GM18507 (cell line): ENCODE measurements at regions not wholly inside any gene's neighbourhood (a gene's known extent, or its start where the extent isn't known, plus 50 kb on each side); places are given as distances from the start of the nearest gene placed in this dataset.
"Not testable (repeated sequence)": the region's sequence is repeated elsewhere in the genome, so short reads cannot be mapped to it uniquely, and the experiment has no call there.

ENCODE experiments used
- DNase-seq: peaks from one replicate; pipeline ENCODE4 v3.0.0; 2011; ENCODE audit warnings: low read depth; ENCODE audit not compliant: insufficient read length; ENCODE audit errors: extremely low spot score
- FAIRE-seq: peaks from 2 replicates; lab custom pipeline; 2011; peaks lifted over from hg19 to GRCh38; lab: Jason Lieb, UNC

- DNase-seq (no peak), FAIRE-seq (no peak)
These were observed 196.5 kb upstream of the PCDH20 start for GRCh38 chr13:61612192-61612591.

GRCh38 chr13:61608138-61608537, 192.5 kb upstream of the PCDH20 start:
- DNase-seq (no peak), FAIRE-seq (no peak)

GRCh38 chr13:61600360-61601033, 184.8 kb upstream of the PCDH20 start:
- DNase-seq (no peak), FAIRE-seq (no peak)

- DNase-seq (no peak), FAIRE-seq (no peak)
These were observed 176.8 kb upstream of the PCDH20 start for GRCh38 chr13:61592489-61592888.

- DNase-seq: no peak
- FAIRE-seq: no peak
These were observed 160.3 kb upstream of the PCDH20 start for GRCh38 chr13:61575973-61576372.

GRCh38 chr13:61563645-61564044, 148.0 kb upstream of the PCDH20 start:
- no peak for FAIRE-seq
- no peak for DNase-seq

GRCh38 chr13:61546911-61547310, 131.3 kb upstream of the PCDH20 start:
- FAIRE-seq: no peak
- no peak for DNase-seq

GRCh38 chr13:61546413-61546812, 130.8 kb upstream of the PCDH20 start:
- DNase-seq (no peak), FAIRE-seq (no peak)

GRCh38 chr13:61536433-61536832, 120.8 kb upstream of the PCDH20 start:
- no peak for DNase-seq
- no peak for FAIRE-seq

GRCh38 chr13:61531383-61532065, 115.9 kb upstream of the PCDH20 start:
- FAIRE-seq (no peak), DNase-seq (no peak)

GRCh38 chr13:61519214-61519613, 103.6 kb upstream of the PCDH20 start:
- not testable (repeated sequence) for FAIRE-seq, DNase-seq

- FAIRE-seq (no peak), DNase-seq (no peak)
These were observed 93.3 kb upstream of the PCDH20 start for GRCh38 chr13:61508936-61509335.

GRCh38 chr13:61500176-61500575, 84.5 kb upstream of the PCDH20 start:
- DNase-seq: no peak
- no peak for FAIRE-seq

GRCh38 chr13:61495648-61496047, 80.0 kb upstream of the PCDH20 start:
- no peak for FAIRE-seq
- no peak for DNase-seq

- FAIRE-seq: not testable (repeated sequence)
These were observed 77.9 kb upstream of the PCDH20 start for GRCh38 chr13:61493556-61493955.

GRCh38 chr13:61486496-61486895, 70.8 kb upstream of the PCDH20 start:
- FAIRE-seq: no peak

More at GRCh38 chr13:61493556-61493955, 77.9 kb upstream of the PCDH20 start:
- not testable (repeated sequence) for DNase-seq

GRCh38 chr13:61485128-61485765, 69.6 kb upstream of the PCDH20 start:
- FAIRE-seq: no peak

More at GRCh38 chr13:61486496-61486895, 70.8 kb upstream of the PCDH20 start:
- no peak for DNase-seq

GRCh38 chr13:61477619-61478018, 62.0 kb upstream of the PCDH20 start:
- FAIRE-seq: no peak
- no peak for DNase-seq

More at GRCh38 chr13:61485128-61485765, 69.6 kb upstream of the PCDH20 start:
- no peak for DNase-seq

- FAIRE-seq: no peak
These were observed 55.1 kb upstream of the PCDH20 start for GRCh38 chr13:61470786-61471185.

GRCh38 chr13:61466280-61466679, 50.6 kb upstream of the PCDH20 start:
- FAIRE-seq (no peak), DNase-seq (no peak)

More at GRCh38 chr13:61470786-61471185, 55.1 kb upstream of the PCDH20 start:
- DNase-seq: no peak
